ENCODE measurements at regions not wholly inside any gene's neighbourhood (a gene's known extent, or its start where the extent isn't known, plus 50 kb on each side); places are given as distances from the start of the nearest gene placed in this dataset.
"Not testable (repeated sequence)": the region's sequence is repeated elsewhere in the genome, so short reads cannot be mapped to it uniquely, and the experiment has no call there.

DNA sequence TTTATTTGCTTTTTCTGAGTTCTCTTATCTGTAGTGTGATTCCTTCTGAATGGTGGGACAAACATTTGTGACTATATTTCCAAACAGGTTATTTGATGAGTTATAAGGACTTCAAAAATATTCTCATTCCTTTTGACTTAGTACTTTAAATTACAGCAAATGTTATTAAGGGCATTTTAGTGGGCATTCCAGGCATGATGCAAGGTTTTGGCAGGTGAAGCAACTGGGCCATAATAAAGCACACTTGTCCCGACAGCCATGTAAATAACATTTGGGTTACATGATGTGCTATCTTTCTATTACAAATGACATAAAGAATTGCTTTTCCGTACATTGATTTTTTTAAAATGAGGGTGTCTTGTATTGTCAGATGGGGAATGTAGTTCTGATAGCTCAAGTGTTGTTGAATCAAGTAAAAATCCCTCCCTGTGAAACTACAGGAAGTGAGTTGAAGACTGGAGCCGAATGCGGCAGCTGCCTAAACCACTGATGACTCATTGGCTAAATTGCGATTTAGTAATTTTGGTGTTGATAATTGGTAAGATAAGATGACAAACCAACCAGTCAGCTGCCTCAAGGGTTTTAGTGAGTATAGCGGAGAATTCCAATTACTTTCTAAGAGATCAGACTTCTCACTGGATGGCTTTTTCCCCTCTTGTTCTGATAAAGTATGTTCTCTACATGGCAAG, 231.3 kb upstream of the NPY start:
- DNase-seq: no peak

DNA sequence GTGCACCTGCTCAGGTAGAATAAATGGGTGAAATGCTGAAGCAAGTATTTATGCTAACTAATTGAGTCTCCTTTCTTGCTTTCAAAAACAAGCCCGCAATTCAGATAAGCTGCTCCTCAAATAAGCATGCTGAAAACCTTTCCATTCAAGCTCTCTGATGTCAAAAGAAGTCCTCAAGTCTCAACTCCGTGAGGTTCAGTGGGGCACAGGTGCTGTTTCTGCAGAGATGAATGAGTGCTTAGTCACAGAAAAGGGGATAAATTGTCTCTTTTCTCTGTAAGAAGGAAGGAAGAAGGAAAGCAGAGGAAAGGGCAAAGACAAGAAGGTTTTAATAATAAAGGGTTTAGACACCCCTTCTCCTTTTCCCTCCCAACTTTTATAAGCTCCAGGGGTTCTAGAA, 229.8 kb upstream of the NPY start:
- no peak for DNase-seq

DNA sequence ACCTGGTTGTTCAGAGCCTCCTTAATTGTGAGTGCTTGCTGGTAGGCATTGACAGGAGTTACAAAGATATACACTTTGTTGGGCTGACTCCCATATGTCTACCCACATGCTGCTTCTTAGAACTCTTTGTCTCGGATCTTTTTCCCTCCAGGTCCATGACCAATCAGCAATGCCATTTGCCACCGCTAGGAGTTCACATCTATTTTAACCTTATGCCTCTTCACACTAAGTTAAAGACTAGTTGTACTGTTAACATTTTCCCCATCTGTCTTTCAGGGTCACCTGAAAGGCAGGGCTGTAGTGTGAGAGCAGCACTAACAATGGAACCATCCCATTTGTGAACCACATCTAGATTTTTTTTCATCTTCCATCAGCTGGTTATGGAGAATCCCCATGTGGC, 226.7 kb upstream of the NPY start:
- DNase-seq: no peak

DNA sequence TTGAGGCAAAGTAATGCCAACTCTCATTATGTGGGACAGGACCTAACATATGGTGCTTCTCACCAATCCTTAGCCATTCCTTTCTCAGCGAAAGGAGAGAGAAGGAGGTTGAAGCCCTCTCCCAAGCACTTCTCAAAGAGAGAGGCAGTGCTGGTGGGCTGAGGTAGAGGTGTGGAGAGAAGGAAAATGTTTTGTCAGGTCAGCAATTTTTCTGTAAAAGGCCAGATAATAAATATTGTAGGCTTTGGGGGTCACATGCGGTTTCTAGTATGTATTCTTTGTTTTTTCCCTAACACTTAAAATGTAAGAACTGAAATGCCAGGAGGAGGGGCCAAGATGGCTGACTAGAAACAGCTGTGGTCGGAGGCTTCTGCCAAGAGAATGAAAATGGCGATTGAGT, 225.0 kb upstream of the NPY start:
- peak in 1 of 2 donors; percentile 1 for DNase-seq

DNA sequence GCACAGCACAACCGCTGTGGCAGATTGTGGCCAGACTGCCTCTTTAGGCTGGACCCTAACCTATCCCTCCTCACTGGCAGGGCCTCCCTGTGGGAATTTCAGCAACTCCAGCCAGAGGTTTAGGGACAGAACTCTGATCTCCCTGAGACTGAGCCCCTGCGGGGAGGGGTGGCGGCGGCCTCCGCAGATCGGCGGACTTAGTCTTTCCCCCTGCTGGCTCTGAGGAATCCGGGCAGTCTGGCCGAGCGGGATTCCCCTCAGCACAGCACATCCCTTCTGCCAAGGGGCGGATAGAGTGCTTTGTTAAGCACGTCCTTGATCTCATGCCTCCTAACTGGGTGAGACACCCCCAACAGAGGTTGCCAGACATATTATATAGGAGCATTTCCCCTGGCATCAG, 224.2 kb upstream of the NPY start:
- DNase-seq: no peak

DNA sequence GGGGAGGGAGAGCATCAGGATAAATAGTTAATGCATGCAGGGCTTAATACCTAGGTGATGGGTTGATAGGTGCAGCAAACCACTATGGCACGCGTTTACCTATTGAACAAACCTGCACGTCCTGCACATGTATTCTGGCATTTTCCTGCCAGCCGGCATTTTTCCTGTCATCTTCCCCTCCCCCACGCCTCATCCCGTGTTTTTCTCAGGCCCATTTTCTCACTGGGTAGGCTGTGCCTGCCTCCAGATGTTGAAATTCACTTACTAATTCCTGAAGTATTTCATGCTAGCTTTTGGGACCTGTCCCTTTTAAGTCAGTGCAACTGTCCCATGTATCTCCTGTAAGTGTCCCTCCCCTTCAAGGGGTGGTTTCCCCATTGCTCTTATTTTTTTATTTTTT, 220.3 kb upstream of the NPY start:
- no peak for DNase-seq

DNA sequence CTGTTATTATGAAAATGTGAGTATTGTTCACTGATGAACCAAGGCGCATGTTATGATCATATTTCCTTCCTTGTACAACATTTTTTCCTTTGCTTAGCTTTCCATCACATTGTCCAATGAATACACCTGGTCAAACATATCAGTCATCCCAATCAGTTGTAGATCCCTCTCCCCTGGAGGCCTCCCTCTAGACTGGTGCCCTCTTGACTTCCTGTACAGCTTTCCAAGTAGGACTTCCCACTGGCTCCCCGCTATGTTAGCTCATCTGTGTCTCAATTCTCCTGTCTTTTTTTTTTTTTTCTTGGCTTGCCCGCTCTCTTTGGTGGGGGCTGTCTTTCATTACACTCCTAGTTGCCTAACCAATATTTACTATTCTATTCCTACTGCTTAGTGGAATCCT, 214.2 kb upstream of the NPY start:
- no peak for DNase-seq

DNA sequence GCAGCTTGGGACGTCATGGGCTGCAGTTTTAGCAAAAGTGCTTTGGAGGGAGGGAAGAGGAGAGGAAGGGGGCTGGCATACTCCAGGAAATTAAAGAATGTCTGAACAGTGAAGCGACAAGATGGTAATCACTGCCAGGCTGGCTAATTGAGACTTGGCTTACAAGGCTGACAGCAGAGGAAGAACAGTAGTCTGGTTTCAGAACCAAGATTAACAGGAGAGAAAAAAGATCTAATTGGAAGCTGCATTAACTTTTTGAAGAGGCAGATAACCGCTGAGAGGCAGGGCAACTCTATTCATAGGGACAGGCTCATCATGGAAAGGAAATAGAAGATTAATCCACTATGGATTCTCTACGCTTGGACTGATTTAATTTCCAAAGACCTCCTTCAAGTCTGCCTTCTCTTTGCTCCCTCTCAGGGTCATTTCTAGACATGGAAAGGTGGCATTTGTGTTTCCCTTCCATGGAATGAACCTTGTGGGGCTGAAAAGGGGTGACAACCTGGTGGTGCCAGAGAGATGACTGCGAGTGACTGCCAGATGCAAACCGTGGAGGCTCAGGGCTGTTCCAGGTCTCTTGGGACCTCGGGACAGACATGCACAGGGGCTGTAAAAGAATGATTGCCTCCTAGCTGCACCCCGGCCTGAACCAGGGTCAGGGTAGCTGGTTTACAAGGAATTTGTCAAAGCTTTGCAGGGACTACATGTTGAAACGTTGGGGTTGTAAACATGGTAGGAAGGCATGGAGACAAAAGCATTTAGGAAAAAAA, 210.2 kb upstream of the NPY start:
- no peak for DNase-seq

DNA sequence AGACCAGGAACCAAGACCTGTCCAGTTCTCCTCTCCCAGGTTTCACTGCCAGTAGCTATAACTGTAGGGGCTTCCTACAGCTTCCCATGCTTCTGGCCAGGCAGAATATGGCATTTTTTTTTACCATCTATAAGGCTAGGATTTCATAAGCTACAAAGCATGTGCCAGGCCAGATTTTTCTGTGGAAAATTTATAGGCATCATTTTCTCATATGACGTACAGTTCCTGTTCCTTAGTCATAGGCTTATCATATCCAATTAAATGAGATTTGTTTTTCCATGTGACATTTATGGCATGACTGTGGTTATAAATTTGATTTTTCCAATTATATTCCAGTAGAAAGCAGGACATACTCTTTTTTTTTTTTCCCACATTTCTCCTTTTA, 208.6 kb upstream of the NPY start:
- DNase-seq: no peak

DNA sequence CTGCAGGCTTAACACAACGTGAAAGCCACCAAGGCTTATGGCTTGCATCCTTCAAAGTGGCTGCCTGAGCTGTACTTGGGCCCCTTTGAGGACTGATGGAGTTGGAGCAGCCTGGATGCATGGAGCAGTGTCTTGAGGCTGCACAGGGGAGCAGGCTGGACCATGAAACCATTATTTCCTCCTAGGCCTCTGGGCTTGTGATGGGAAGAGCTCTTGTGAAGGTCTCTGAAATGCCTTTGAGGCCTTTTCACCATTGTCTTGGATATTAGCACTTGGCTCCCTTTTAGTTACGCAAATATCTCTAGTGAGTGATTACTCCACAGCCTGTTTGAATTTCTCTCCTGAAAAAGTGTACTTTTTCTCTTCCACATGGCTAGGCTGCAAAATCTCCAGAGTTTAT, 201.2 kb upstream of the NPY start:
- DNase-seq: no peak

DNA sequence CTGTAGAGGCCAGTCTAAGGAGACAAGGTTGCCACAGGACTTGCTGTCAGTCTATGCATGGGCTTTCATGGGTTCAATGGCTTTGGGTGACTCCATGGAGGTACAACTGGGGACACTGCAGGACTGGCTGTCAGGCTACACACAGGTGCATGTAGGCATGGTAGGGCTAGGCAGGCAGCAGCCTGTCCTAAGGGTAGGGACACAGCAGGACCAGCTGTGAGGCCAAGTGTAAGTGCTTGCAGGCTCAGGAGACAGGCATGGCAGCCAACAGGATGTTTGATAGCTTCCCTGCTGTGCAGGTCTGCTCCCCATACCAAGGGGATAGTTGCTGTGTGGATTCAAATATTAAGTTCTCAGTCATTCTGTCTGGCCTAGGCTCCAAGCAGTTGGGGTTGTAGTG, 181.0 kb upstream of the NPY start:
- no peak for DNase-seq

DNA sequence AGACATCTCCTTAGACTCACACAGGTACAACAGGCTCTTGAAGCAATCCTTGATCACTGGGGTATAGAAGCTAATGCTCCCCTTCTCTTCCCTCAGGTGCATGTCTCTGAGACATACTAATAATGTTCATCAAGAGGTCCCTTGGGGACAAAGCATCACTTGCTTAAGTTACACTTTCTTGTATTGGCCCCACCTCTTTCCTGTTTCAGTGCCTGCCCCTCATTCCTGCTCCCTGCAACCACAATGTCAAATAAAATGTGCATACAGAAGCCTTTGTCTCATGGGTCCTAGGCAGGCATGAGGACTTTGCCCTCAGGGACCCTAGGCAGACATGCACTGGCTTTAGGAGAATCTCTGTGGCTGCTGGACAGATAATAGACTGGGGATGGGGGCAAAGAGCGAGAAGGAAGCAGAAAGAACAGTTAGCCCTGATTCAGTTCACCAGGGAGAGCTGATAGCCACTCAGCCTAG, 175.0 kb upstream of the NPY start:
- no peak for DNase-seq

DNA sequence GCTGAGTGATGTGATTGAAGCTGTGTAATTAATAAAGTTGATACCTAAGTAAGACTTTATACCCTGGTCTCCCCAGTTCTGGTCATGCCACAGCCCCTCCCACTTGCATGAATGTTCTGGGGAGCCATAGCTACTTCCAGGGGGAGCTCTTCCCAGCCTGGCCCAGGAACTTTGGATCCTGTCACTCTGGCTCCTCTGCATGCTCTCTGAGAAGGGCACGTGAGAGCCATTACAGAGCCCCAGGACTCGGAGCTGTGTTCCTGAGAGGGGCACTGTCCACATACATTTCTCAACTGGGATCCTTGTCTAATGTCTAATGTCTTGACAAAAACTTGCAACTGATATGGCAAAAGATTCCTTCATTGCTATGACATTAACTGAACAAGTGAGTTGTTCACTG, 173.9 kb upstream of the NPY start:
- no peak for DNase-seq

DNA sequence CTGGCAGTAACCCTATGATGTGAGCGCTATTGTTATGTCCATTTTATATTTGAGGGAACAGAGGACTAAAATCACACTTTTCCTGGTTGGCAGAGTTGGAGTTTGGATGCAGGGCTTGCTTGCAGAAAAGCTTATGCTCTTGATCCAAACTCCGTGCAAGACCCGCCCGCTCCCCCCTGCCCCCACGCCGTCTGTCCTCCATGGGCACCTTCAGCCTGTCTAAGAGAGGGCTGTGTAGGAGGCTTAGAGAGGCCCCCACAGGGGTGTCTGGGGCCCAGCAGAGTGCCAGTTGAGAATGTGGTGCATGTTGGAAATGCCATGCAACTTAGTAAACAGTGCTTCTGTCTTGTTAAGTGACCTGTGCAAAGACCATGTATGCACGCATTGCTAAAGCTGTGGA, 170.5 kb upstream of the NPY start:
- no peak for DNase-seq

DNA sequence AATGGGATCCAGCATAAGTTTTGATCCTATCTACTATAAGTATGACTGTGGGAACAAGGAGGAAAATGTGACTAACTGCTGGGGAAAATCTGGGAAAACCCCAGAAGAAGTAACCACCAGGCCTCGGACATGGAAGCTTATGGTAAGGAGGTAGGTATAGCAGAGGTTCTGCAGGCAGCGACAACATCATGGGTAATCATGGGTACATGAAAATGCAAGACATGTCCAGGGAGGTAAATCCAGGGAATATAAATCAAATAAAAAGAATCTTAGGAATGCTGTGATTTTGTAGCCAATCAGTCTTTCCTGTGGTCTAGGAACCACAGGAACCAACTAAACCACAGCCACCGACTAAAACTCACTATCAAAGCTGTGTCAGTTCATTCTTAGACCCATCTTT, 168.3 kb upstream of the NPY start:
- no peak for DNase-seq

DNA sequence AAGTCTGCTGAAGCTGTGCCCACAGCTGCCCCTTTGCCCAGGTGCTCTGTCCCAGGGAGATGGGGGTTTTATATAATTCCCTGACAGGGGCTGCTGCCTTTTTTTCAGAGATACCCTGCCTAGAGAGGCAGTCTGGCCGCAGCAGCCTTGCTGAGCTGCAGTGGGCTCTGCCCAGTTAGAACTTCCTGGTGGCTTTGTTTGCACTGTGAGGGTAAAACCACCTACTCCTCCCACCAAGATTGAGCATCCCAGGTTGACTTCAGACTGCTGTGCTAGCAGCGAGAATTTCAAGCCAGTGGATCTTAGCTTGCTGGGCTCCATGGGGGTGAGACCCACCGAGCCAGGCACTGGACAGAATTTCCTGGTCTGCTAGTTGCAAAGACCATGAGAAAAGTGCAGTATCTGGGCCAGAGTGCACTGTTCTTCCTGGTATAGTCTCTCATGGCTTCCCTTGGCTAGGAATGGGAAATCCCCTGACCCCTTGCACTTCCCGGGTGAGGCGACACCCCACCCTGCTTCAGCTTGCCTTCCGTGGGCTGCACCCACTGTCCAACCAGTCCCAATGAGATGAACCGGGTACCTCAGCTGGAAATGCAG, 166.0 kb upstream of the NPY start:
- DNase-seq: not testable (repeated sequence)

DNA sequence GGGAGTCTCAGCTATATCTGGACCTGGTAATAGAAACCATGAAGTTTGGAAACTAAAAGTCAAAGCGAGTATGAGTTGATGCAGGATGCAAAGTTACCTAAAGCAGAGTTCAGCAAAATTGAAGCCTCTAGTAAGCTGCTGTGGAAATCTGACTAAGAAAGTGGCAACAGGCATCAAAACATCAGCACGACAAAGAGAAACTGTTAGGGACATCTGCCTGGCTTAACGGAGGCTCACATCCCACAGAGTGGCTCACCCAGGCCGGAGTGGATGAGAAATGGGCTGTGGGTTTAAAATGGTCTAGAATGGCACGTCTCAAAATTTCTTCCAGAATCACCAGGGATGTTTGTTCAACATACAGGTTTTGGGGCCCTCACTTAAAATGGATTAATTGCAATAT, 164.1 kb upstream of the NPY start:
- no peak for DNase-seq

DNA sequence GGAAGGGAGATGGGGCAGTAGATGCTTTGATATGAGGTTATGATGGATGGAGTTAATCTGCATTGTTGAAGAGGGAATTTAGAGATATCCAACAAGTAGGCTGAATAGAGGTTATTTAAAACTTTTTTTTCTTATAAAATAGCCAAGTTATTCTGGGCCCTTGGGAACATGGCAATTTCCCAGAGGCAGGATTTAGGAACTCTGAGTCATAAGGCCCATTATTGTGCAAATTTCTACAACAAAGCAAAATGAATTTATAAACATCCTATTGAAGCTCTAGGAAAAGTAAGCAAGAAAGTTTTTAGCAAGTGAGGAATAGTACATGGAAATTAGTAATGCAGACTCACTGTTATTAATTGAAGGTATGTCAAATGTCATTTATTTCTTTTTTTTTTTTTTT, 160.9 kb upstream of the NPY start:
- no peak for DNase-seq

DNA sequence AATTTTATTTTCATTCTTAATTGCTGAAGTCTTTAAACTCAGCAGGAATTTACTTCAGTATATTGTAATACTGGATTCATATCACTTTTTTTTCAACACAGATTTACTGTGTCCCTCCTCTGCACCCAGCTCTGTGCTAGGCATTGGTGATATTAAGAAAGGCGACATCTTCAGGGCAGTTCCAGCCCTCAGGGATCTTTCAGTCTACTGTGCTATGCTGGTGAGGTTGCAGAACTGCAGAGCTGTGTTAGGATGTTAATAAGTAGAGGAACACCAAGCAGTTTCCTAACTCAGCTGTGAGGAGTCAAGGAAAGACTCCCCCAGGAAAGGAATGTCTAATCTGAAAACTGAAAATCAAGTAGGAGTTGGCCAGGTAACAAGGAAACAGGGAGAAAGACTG, 158.2 kb upstream of the NPY start:
- no peak for DNase-seq

DNA sequence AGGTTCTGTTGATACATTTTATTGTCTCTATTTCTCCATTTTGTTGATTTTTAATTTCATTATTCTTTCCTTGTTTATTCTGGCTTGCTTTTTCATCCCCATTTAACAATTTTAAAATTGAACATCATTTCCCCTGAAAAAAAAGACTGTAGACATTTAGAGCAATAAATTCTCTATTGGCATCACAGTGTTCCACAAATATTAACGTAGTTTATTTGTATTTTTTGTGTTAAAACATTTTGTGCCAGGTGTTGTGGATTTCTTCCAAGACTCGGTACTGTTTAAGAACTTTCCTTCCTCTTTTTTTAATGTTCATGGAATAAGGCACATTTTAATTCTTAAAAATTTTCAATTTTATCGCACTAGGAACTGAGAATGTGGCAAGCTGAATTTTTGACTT, 156.1 kb upstream of the NPY start:
- DNase-seq: no peak

DNA sequence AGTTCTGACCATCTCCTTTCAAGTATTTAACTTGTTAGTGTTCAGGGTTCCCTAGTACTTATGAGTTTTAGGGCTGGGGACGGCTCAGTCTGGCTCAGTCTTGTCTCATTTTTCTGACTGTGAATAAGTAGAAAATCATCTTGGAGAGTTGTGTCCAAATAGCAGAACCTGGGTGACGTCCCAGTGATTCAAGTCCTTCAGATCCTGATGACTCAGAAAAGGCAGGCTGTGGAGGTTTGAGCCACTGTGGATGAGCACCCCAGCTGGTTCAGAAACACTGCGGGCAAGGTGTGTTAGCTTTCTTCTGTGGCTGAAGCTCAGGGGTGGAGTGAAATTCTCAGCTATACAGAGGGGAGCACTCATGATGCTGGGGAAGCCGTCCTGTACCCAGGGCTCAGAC, 154.4 kb upstream of the NPY start:
- no peak for DNase-seq

DNA sequence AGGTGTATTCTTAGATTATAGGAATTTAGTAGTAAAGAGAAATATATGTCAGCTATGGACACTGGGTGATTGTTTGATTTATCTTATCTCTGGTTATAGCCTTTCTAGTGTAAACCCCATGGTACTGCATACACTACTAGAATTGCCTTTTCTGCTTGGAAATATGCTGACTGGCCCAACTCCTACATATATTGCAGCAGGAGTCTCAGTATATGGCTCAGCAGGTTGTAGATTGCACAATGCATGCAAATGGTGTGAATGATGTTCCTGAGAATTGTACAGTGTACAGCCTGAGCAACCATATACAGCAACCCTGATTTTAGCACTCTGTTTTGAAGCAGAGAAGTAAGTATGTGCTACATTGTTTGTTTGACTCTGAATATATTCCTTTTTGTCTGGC, 153.4 kb upstream of the NPY start:
- no peak for DNase-seq

DNA sequence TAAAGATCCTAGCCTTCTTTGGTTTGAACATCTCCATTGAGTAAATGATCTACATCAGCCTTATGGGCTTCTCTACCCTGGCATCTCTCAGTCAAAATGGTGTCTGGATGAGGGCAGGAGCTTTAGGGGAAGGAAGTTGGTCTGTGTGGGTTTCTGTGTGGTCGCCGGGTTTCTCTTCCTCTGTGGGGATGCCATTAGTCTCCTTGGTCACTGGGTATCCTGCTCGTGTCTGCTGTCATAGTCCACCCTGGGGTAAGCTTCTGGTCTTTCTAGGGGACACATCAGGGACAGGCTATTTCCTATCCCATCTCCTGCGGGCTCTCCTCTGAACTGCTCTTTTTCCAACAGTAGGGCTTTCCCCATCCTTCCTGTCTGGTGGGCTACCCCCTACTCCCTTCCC, 150.3 kb upstream of the NPY start:
- DNase-seq: no peak

DNA sequence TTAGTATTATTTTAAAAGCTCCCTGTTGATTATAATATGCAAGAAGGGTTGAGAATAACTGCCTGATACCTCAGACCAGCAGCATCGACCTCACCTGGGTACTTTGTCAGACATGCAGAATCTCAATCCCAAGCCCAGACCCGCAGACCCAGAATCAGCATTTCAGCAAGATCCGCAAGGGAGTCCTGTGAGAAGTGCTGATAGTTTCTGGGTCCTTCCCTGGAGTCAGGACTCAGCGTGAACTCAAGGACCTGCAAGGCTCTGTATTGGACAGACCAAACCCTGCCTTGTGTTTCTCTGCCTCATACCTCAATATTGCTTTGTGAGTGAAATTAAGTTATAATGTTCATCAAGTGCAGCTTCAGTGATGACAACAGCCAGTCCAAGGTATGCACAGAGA, 149.5 kb upstream of the NPY start:
- no peak for DNase-seq

Data from right lung (tissue), 2 donors.